ENCODE measurements at regions not wholly inside any gene's neighbourhood (a gene's known extent, or its start where the extent isn't known, plus 50 kb on each side); places are given as distances from the start of the nearest gene placed in this dataset.

DNA sequence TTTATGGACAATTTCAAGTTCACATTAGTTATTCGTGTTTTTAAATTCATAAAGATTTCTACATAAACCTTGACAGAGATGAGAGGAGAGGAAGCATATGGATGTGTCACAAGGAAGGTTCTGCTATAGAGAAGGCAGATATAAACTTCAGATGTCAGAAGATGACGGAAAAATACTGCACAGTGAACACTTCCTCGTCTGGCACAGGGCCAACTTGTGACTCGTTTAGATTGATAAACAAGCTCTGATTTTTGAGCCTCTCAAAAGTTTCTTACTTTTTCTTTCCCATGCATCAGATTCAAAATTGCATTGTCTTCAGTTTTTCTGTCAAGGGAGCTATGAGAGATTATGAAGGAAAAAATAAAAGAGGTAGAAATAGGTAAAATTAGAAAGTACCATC is 156.4 kb upstream of the MINDY3 start:
- 1% methylated on average over 4 of the region's 4 CpGs for WGBS (ENCODE audit: missing lambda C conversion rate)
- POLR2A ChIA-PET, result no interaction called here

More for the DNA sequence above, 156.4 kb upstream of the MINDY3 start:
- ATAC-seq (no peak), DNase-seq (ENCODE audit: low read depth in 1 of 2, low spot score in 1 of 2) (no peak), FAIRE-seq (no peak)
- TF ChIP-seq HMGXB4 (CRISPR knock-in tag; IDR thresholded peaks at IDR 0.05; ENCODE audit: borderline replicate concordance), result no peak
- TF ChIP-seq NPAS2 (CRISPR knock-in tag; IDR thresholded peaks at IDR 0.05; ENCODE audit: borderline replicate concordance), result no peak
- TF ChIP-seq RCOR1 (IDR thresholded peaks at IDR 0.05; ENCODE audit: low read depth, low read length), result no peak
- TF ChIP-seq RFX5 (IDR thresholded peaks at IDR 0.05), result no peak
- no peak for TF ChIP-seq CHD4 (IDR thresholded peaks at IDR 0.05; ENCODE audit: borderline replicate concordance)
- no peak for TF ChIP-seq BCL3 (IDR thresholded peaks at IDR 0.05)
- TF ChIP-seq ZFP36 (IDR thresholded peaks at IDR 0.05; ENCODE audit: borderline replicate concordance, partially characterized antibody), result no peak
- no peak for TF ChIP-seq NFE2L2 (conservative IDR thresholded peaks at IDR 0.05; ENCODE audit: low read length)
- no peak for TF ChIP-seq FOSB (CRISPR knock-in tag; IDR thresholded peaks at IDR 0.05)
- TF ChIP-seq MAFK (IDR thresholded peaks at IDR 0.05; ENCODE audit: partially characterized antibody), result no peak
- TF ChIP-seq NR3C1 (IDR thresholded peaks at IDR 0.05), result no peak
- TF ChIP-seq, protein P1, sequence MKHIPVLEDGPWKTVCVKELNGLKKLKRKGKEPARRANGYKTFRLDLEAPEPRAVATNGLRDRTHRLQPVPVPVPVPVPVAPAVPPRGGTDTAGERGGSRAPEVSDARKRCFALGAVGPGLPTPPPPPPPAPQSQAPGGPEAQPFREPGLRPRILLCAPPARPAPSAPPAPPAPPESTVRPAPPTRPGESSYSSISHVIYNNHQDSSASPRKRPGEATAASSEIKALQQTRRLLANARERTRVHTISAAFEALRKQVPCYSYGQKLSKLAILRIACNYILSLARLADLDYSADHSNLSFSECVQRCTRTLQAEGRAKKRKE (CRISPR knock-in tag; IDR thresholded peaks at IDR 0.05; ENCODE audit: low read depth), result no peak
- no peak for TF ChIP-seq EHF (CRISPR knock-in tag; IDR thresholded peaks at IDR 0.05)
- no peak for TF ChIP-seq PHF8 (IDR thresholded peaks at IDR 0.05; ENCODE audit: borderline replicate concordance, low read depth)
- TF ChIP-seq, protein P2, sequence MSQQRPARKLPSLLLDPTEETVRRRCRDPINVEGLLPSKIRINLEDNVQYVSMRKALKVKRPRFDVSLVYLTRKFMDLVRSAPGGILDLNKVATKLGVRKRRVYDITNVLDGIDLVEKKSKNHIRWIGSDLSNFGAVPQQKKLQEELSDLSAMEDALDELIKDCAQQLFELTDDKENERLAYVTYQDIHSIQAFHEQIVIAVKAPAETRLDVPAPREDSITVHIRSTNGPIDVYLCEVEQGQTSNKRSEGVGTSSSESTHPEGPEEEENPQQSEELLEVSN (IDR thresholded peaks at IDR 0.05; ENCODE audit: borderline replicate concordance, low read depth), result no peak
- TF ChIP-seq REST (IDR thresholded peaks at IDR 0.05), result no peak
- no peak for TF ChIP-seq ESRRA (IDR thresholded peaks at IDR 0.05; ENCODE audit: borderline replicate concordance, low read length)
- Histone ChIP-seq H3K4me2 (no peak overlapping the region), H3K27ac (no peak overlapping the region), H3K9me3 (peaks cover 9% of the 10 kb centered on the region; the same call in 1 of the 3 replicates), H3K4me3 (no peak overlapping the region), H3K4me1 (no peaks in the 10 kb centered on the region)
- CTCF ChIA-PET, result no interaction called here

All from A549 (cell line).